CD4-positive, CD25-positive, alpha-beta regulatory T cell (primary cell): ENCODE measurements at regions not wholly inside any gene's neighbourhood (a gene's known extent, or its start where the extent isn't known, plus 50 kb on each side); places are given as distances from the start of the nearest gene placed in this dataset.
"Not testable (repeated sequence)": the region's sequence is repeated elsewhere in the genome, so short reads cannot be mapped to it uniquely, and the experiment has no call there.

Experiments
- ATAC-seq, 2 donors: fragments of 150-1000 bp; cut with Tn5 transposase; one replicate each; pipeline ENCODE4 v1.10.0; 2021; ENCODE audit warnings: low read depth in 2 of 2, moderate number of reproducible peaks in 2 of 2, moderate library complexity in 1 of 2
- DNase-seq, 3 donors: peaks; one replicate each; pipeline versions ENCODE4 v3.0.0 to v3.0.0-alpha.2; 2012 to 2022; ENCODE audit warnings: mixed read lengths in 1 of 3
- H3K27ac ChIP-seq: one replicate; pipeline ENCODE4 v1.7.0; 2013; ENCODE audit warnings: mild to moderate bottlenecking, low read length; ENCODE audit not compliant: insufficient read depth, poor library complexity, severe bottlenecking
- H3K27me3 ChIP-seq: one replicate; pipeline ENCODE4 v1.7.0; 2013; ENCODE audit warnings: low read length; ENCODE audit not compliant: control insufficient read depth, insufficient read depth
- H3K36me3 ChIP-seq: one replicate; pipeline ENCODE4 v1.7.0; 2013; ENCODE audit warnings: mild to moderate bottlenecking, low read length, moderate library complexity; ENCODE audit not compliant: control insufficient read depth, insufficient read depth
- H3K4me1 ChIP-seq: 2 replicates; pipeline ENCODE4 v1.7.0; 2013; ENCODE audit warnings: mild to moderate bottlenecking, low read length; ENCODE audit not compliant: insufficient read depth, control insufficient read depth, poor library complexity, severe bottlenecking
- H3K4me3 ChIP-seq: one replicate; pipeline ENCODE4 v1.7.0; 2013; ENCODE audit warnings: low read depth, mild to moderate bottlenecking, low read length, moderate library complexity
- H3K9me3 ChIP-seq, 2 experiments: 1 replicate in 1 of 2; 2 replicates in 1 of 2; pipeline ENCODE4 v1.7.0; 2013; ENCODE audit warnings: low read length in 2 of 2, mild to moderate bottlenecking in 1 of 2, moderate library complexity in 1 of 2; ENCODE audit not compliant: control insufficient read depth in 2 of 2
- H3K27ac Mint-ChIP-seq, 3 donors: one replicate each; pipeline ENCODE4 v1.8.0; 2020 to 2022; ENCODE audit warnings: mild to moderate bottlenecking in 3 of 3, mixed read lengths in 3 of 3, moderate library complexity in 2 of 3
- H3K27me3 Mint-ChIP-seq: one replicate; pipeline ENCODE4 v1.8.0; 2022; ENCODE audit warnings: mild to moderate bottlenecking, mixed read lengths
- H3K36me3 Mint-ChIP-seq: one replicate; pipeline ENCODE4 v1.8.0; 2020; ENCODE audit warnings: mixed read lengths
- H3K4me1 Mint-ChIP-seq, 4 donors: one replicate each; pipeline ENCODE4 v1.8.0; 2020 to 2022; ENCODE audit warnings: mixed read lengths in 4 of 4, mild to moderate bottlenecking in 1 of 4
- H3K4me3 Mint-ChIP-seq, 4 donors: one replicate each; pipeline ENCODE4 v1.8.0; 2020 to 2022; ENCODE audit warnings: mild to moderate bottlenecking in 4 of 4, mixed read lengths in 4 of 4, moderate library complexity in 3 of 4
- H3K9me3 Mint-ChIP-seq, 7 donors: one replicate each; pipeline ENCODE4 v1.8.0; 2020 to 2022; ENCODE audit warnings: mixed read lengths in 7 of 7, mild to moderate bottlenecking in 3 of 7, moderate library complexity in 2 of 7

DNA sequence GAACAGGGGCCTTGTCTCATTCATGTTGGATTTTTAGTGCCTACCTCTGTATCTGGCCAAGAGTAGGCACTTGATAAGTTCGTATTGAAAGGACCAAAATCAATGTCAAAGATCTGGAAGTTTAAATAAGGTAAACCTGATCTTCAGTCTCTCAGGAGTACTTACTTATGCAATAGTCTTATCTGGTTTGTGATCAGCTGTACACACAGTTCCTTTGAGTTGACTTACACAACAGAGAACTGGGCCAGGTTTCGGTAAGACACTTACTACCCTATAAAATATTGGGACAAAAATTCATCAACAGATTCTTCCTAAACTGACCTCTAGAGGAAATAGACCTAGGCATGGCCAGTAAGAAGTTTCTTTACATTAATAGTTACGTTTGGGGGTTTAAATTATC lies 113.6 kb upstream of the NXPH2 start:
- no peaks in the 10 kb centered on the region for H3K9me3 ChIP-seq
- no peak for ATAC-seq
- Mint-ChIP-seq H3K36me3 (no peaks in the 10 kb centered on the region), H3K27ac (no peak overlapping the region), H3K4me1 (no peaks in the 10 kb centered on the region), H3K4me3 (no peak overlapping the region), H3K27me3 (no peaks in the 10 kb centered on the region), H3K9me3 (peaks cover 0 to 18% (median 6%) of the 10 kb centered on the region in 7 donors)
- no peak for DNase-seq
- H3K36me3 ChIP-seq: no peaks in the 10 kb centered on the region
- H3K27me3 ChIP-seq: no peaks in the 10 kb centered on the region
- no peak overlapping the region for H3K4me3 ChIP-seq
- no peaks in the 10 kb centered on the region for H3K4me1 ChIP-seq
- no peak overlapping the region for H3K27ac ChIP-seq

- no peak overlapping the region for H3K27ac Mint-ChIP-seq
Measured at GRCh38 chr2:138881126-138881525, 100.9 kb upstream of the NXPH2 start.

GRCh38 chr2:138879931-138880330 lies 99.7 kb upstream of the NXPH2 start:
- H3K4me3 Mint-ChIP-seq: no peak overlapping the region

More at GRCh38 chr2:138881126-138881525, 100.9 kb upstream of the NXPH2 start:
- Histone ChIP-seq H3K9me3 (no peaks in the 10 kb centered on the region), H3K36me3 (no peaks in the 10 kb centered on the region), H3K27me3 (no peaks in the 10 kb centered on the region), H3K27ac (no peak overlapping the region), H3K4me1 (no peaks in the 10 kb centered on the region), H3K4me3 (no peak overlapping the region)
- DNase-seq: no peak
- Mint-ChIP-seq H3K4me1 (no peaks in the 10 kb centered on the region), H3K36me3 (no peaks in the 10 kb centered on the region), H3K27me3 (no peaks in the 10 kb centered on the region), H3K9me3 (peaks cover 0 to 7% (median 0%) of the 10 kb centered on the region in 7 donors), H3K4me3 (no peak overlapping the region)
- ATAC-seq: no peak

GRCh38 chr2:138877421-138877820 lies 97.2 kb upstream of the NXPH2 start:
- no peak overlapping the region for H3K4me3 Mint-ChIP-seq

More at GRCh38 chr2:138879931-138880330, 99.7 kb upstream of the NXPH2 start:
- ATAC-seq (no peak), DNase-seq (no peak)
- H3K27me3 Mint-ChIP-seq: no peaks in the 10 kb centered on the region
- no peaks in the 10 kb centered on the region for H3K9me3 ChIP-seq
- no peak overlapping the region for H3K27ac Mint-ChIP-seq
- H3K4me1 Mint-ChIP-seq: no peaks in the 10 kb centered on the region
- no peak overlapping the region for H3K27ac ChIP-seq
- H3K9me3 Mint-ChIP-seq: peaks cover 0 to 7% (median 0%) of the 10 kb centered on the region in 7 donors
- H3K36me3 ChIP-seq: no peaks in the 10 kb centered on the region
- no peaks in the 10 kb centered on the region for H3K4me1 ChIP-seq
- no peaks in the 10 kb centered on the region for H3K27me3 ChIP-seq
- no peaks in the 10 kb centered on the region for H3K36me3 Mint-ChIP-seq
- no peak overlapping the region for H3K4me3 ChIP-seq

GRCh38 chr2:138874251-138874650 lies 94.1 kb upstream of the NXPH2 start:
- H3K4me1 ChIP-seq: no peaks in the 10 kb centered on the region
- Mint-ChIP-seq H3K9me3 (peaks cover 0 to 2% (median 0%) of the 10 kb centered on the region in 7 donors), H3K36me3 (no peaks in the 10 kb centered on the region), H3K27ac (no peak overlapping the region), H3K4me3 (no peak overlapping the region), H3K27me3 (no peaks in the 10 kb centered on the region), H3K4me1 (no peaks in the 10 kb centered on the region)
- no peaks in the 10 kb centered on the region for H3K9me3 ChIP-seq
- no peaks in the 10 kb centered on the region for H3K36me3 ChIP-seq
- H3K27me3 ChIP-seq: no peaks in the 10 kb centered on the region
- H3K27ac ChIP-seq: no peak overlapping the region
- DNase-seq (no peak), ATAC-seq (no peak)
- H3K4me3 ChIP-seq: no peak overlapping the region

More at GRCh38 chr2:138877421-138877820, 97.2 kb upstream of the NXPH2 start:
- H3K27me3 ChIP-seq: no peaks in the 10 kb centered on the region
- no peak overlapping the region for H3K27ac ChIP-seq
- H3K4me3 ChIP-seq: no peak overlapping the region
- H3K36me3 Mint-ChIP-seq: no peaks in the 10 kb centered on the region
- peaks cover 0 to 3% (median 0%) of the 10 kb centered on the region in 7 donors for H3K9me3 Mint-ChIP-seq
- no peaks in the 10 kb centered on the region for H3K4me1 Mint-ChIP-seq
- no peak for DNase-seq
- no peaks in the 10 kb centered on the region for H3K36me3 ChIP-seq
- no peaks in the 10 kb centered on the region for H3K27me3 Mint-ChIP-seq
- H3K27ac Mint-ChIP-seq: no peak overlapping the region
- H3K9me3 ChIP-seq: no peaks in the 10 kb centered on the region
- ATAC-seq: no peak
- no peaks in the 10 kb centered on the region for H3K4me1 ChIP-seq

DNA sequence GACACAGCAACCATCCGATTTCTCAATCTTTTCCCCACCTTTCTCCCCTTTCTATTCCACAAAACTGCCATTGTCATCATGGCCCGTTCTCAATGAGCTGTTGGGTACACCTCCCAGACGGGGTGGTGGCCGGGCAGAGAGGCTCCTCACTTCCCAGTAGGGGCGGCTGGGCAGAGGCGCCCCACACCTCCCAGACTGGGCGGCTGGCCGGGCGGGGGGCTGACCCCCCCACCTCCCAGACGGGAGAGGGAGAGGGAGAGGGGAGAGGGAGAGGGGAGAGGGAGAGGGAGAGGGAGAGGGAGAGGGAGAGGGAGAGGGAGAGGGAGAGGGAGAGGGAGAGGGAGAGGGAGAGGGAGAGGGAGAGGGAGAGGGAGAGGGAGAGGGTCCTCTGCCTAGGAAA lies 91.9 kb upstream of the NXPH2 start:
- not testable (repeated sequence) for ATAC-seq, H3K4me1 Mint-ChIP-seq, H3K4me3 Mint-ChIP-seq, H3K4me3 ChIP-seq, H3K27ac Mint-ChIP-seq, DNase-seq, H3K4me1 ChIP-seq, H3K27me3 Mint-ChIP-seq, H3K9me3 ChIP-seq, H3K27me3 ChIP-seq, H3K36me3 Mint-ChIP-seq, H3K36me3 ChIP-seq, H3K9me3 Mint-ChIP-seq, H3K27ac ChIP-seq

- Mint-ChIP-seq H3K4me1 (no peaks in the 10 kb centered on the region), H3K9me3 (peaks cover 0 to 4% (median 1%) of the 10 kb centered on the region in 7 donors), H3K27me3 (no peaks in the 10 kb centered on the region), H3K36me3 (no peaks in the 10 kb centered on the region), H3K4me3 (no peak overlapping the region), H3K27ac (no peak overlapping the region)
- Histone ChIP-seq H3K27ac (no peak overlapping the region), H3K9me3 (no peaks in the 10 kb centered on the region), H3K36me3 (no peaks in the 10 kb centered on the region), H3K4me3 (no peak overlapping the region), H3K4me1 (no peaks in the 10 kb centered on the region), H3K27me3 (no peaks in the 10 kb centered on the region)
- DNase-seq (no peak), ATAC-seq (no peak)
Measured at GRCh38 chr2:138871312-138871711, 91.1 kb upstream of the NXPH2 start.

- Mint-ChIP-seq H3K36me3 (no peaks in the 10 kb centered on the region), H3K4me1 (no peaks in the 10 kb centered on the region), H3K9me3 (peaks cover 0 to 5% (median 1%) of the 10 kb centered on the region in 7 donors), H3K4me3 (no peak overlapping the region), H3K27ac (no peak overlapping the region), H3K27me3 (no peaks in the 10 kb centered on the region)
- no peak overlapping the region for H3K4me3 ChIP-seq
- H3K27me3 ChIP-seq: no peaks in the 10 kb centered on the region
- DNase-seq: no peak
- no peaks in the 10 kb centered on the region for H3K9me3 ChIP-seq
- no peaks in the 10 kb centered on the region for H3K4me1 ChIP-seq
- no peaks in the 10 kb centered on the region for H3K36me3 ChIP-seq
- no peak overlapping the region for H3K27ac ChIP-seq
- ATAC-seq: no peak
Measured at GRCh38 chr2:138867341-138867740, 87.2 kb upstream of the NXPH2 start.
